Kidney epithelial cell (primary cell): ENCODE measurements at regions not wholly inside any gene's neighbourhood (a gene's known extent, or its start where the extent isn't known, plus 50 kb on each side); places are given as distances from the start of the nearest gene placed in this dataset.

Experiments used
- DNase-seq: peaks from one replicate; pipeline ENCODE4 v3.0.0-alpha.2; 2010; ENCODE audit warnings: low read depth
- H3K27me3 ChIP-seq: 2 replicates; pipeline ENCODE4 v1.6.0; 2011; ENCODE audit warnings: low read length; ENCODE audit not compliant: control insufficient read depth, insufficient read depth
- H3K36me3 ChIP-seq: 2 replicates; pipeline ENCODE4 v1.5.1; 2011; ENCODE audit warnings: low read length; ENCODE audit not compliant: control insufficient read depth, insufficient read depth
- H3K4me3 ChIP-seq: 2 replicates; pipeline ENCODE4 v1.5.1; 2011; ENCODE audit warnings: low read depth, mild to moderate bottlenecking, control low read depth, low read length
- CTCF ChIP-seq: IDR thresholded peaks from 2 replicates; pipeline ENCODE4 v1.5.1; 2011; ENCODE audit warnings: mild to moderate bottlenecking, moderate library complexity, low read length, control low read depth, inconsistent platforms; ENCODE audit not compliant: insufficient read depth, poor library complexity, severe bottlenecking

- no peak for DNase-seq
- Histone ChIP-seq H3K27me3 (no peaks in the 10 kb centered on the region), H3K36me3 (no peaks in the 10 kb centered on the region), H3K4me3 (no peak overlapping the region)
- no peak for TF ChIP-seq CTCF
Observed at GRCh38 chr10:4213441-4213840, 428.4 kb upstream of the KLF6 start.

GRCh38 chr10:4212111-4212630 lies 427.2 kb upstream of the KLF6 start:
- Histone ChIP-seq H3K27me3 (no peaks in the 10 kb centered on the region), H3K4me3 (no peak overlapping the region), H3K36me3 (no peaks in the 10 kb centered on the region)
- no peak for TF ChIP-seq CTCF
- no peak for DNase-seq

- Histone ChIP-seq H3K27me3 (no peaks in the 10 kb centered on the region), H3K36me3 (no peaks in the 10 kb centered on the region), H3K4me3 (no peak overlapping the region)
- TF ChIP-seq CTCF, result no peak
- DNase-seq, result no peak
Observed at GRCh38 chr10:4208499-4208898, 423.5 kb upstream of the KLF6 start.

GRCh38 chr10:4205113-4205512 lies 420.1 kb upstream of the KLF6 start:
- Histone ChIP-seq H3K27me3 (no peaks in the 10 kb centered on the region), H3K36me3 (no peaks in the 10 kb centered on the region), H3K4me3 (no peak overlapping the region)
- DNase-seq, result no peak
- no peak for TF ChIP-seq CTCF

GRCh38 chr10:4202938-4203337 lies 417.9 kb upstream of the KLF6 start:
- Histone ChIP-seq H3K27me3 (no peaks in the 10 kb centered on the region), H3K36me3 (no peaks in the 10 kb centered on the region), H3K4me3 (no peak overlapping the region)
- no peak for TF ChIP-seq CTCF
- no peak for DNase-seq

- Histone ChIP-seq H3K36me3 (no peaks in the 10 kb centered on the region), H3K4me3 (no peak overlapping the region), H3K27me3 (no peaks in the 10 kb centered on the region)
- no peak for TF ChIP-seq CTCF
- DNase-seq, result no peak
Observed at GRCh38 chr10:4201866-4202825, 417.1 kb upstream of the KLF6 start.
